Spinal cord (tissue), 9 donors: ENCODE measurements at regions not wholly inside any gene's neighbourhood (a gene's known extent, or its start where the extent isn't known, plus 50 kb on each side); places are given as distances from the start of the nearest gene placed in this dataset.
A peak's percentile ranks its signal among the peaks of the same experiment; 100 is the strongest.
"Not testable (repeated sequence)": the region's sequence is repeated elsewhere in the genome, so short reads cannot be mapped to it uniquely, and the experiment has no call there.

ENCODE experiments used
- DNase-seq, 6 donors: peaks; one replicate each; pipeline versions ENCODE4 v3.0.0 to v3.0.0-alpha.2; 2013 to 2015; ENCODE audit warnings: low spot score in 6 of 6, low read depth in 4 of 6
- H3K27ac ChIP-seq: one replicate; pipeline ENCODE4 v1.5.1; 2013; ENCODE audit warnings: low read depth, low read length, control low read depth
- H3K27me3 ChIP-seq: one replicate; pipeline ENCODE4 v1.6.1; 2013; ENCODE audit warnings: low read length; ENCODE audit not compliant: control insufficient read depth, insufficient read depth
- H3K36me3 ChIP-seq: one replicate; pipeline ENCODE4 v1.6.1; 2013; ENCODE audit warnings: low read length; ENCODE audit not compliant: control insufficient read depth, insufficient read depth
- H3K4me1 ChIP-seq: one replicate; pipeline ENCODE4 v1.6.1; 2013; ENCODE audit warnings: low read length; ENCODE audit not compliant: control insufficient read depth, insufficient read depth
- H3K4me3 ChIP-seq: one replicate; pipeline ENCODE4 v1.5.1; 2013; ENCODE audit warnings: low read depth, low read length, control low read depth
- H3K9me3 ChIP-seq: one replicate; pipeline ENCODE4 v1.6.1; 2013; ENCODE audit warnings: low read length; ENCODE audit not compliant: control insufficient read depth, insufficient read depth
- WGBS: methylation state at CpG from one replicate; pipeline ENCODE4 v1.1.5; 2013; ENCODE audit warnings: missing lambda C conversion rate; ENCODE audit not compliant: insufficient coverage; 5-methylcytosine and 5-hydroxymethylcytosine counted together
- donor health status: healthy.

GRCh38 chr2:212815453-212815852, 276.9 kb upstream of the ERBB4 start:
- H3K9me3 ChIP-seq = no peaks in the 10 kb centered on the region
- H3K27me3 ChIP-seq = no peaks in the 10 kb centered on the region
- H3K27ac ChIP-seq = no peak overlapping the region
- WGBS = 85% methylated on average over 5 of the region's 5 CpGs
- H3K4me1 ChIP-seq = no peaks in the 10 kb centered on the region
- H3K4me3 ChIP-seq = no peak overlapping the region
- DNase-seq = no peak
- no peaks in the 10 kb centered on the region for H3K36me3 ChIP-seq

GRCh38 chr2:212814941-212815340, 276.3 kb upstream of the ERBB4 start:
- DNase-seq = peak in 1 of 6 donors; percentile 18
- no CpG with 5 or more reads among the region's 1 CpG for WGBS

GRCh38 chr2:212811921-212812320, 273.3 kb upstream of the ERBB4 start:
- Histone ChIP-seq H3K36me3 (no peaks in the 10 kb centered on the region), H3K4me3 (no peak overlapping the region)

More at GRCh38 chr2:212814941-212815340, 276.3 kb upstream of the ERBB4 start:
- no peaks in the 10 kb centered on the region for H3K27me3 ChIP-seq
- no peaks in the 10 kb centered on the region for H3K9me3 ChIP-seq
- H3K4me1 ChIP-seq = no peaks in the 10 kb centered on the region
- H3K36me3 ChIP-seq = no peaks in the 10 kb centered on the region
- H3K27ac ChIP-seq = no peak overlapping the region
- H3K4me3 ChIP-seq = no peak overlapping the region

GRCh38 chr2:212811036-212811805, 272.6 kb upstream of the ERBB4 start:
- Histone ChIP-seq H3K27ac (no peak overlapping the region), H3K4me3 (no peak overlapping the region), H3K27me3 (no peaks in the 10 kb centered on the region), H3K4me1 (no peaks in the 10 kb centered on the region), H3K9me3 (no peaks in the 10 kb centered on the region), H3K36me3 (no peaks in the 10 kb centered on the region)
- WGBS = 80% methylated on average over 1 of the region's 3 CpGs
- DNase-seq = peak in 2 of 6 donors; percentile 4 to 10

More at GRCh38 chr2:212811921-212812320, 273.3 kb upstream of the ERBB4 start:
- no peaks in the 10 kb centered on the region for H3K27me3 ChIP-seq
- no peak overlapping the region for H3K27ac ChIP-seq
- peak in 2 of 6 donors; percentile 4 to 13 for DNase-seq
- WGBS = 78% methylated on average over 1 of the region's 1 CpG
- no peaks in the 10 kb centered on the region for H3K9me3 ChIP-seq
- H3K4me1 ChIP-seq = no peaks in the 10 kb centered on the region

GRCh38 chr2:212797484-212798205, 259.0 kb upstream of the ERBB4 start:
- Histone ChIP-seq H3K9me3 (no peaks in the 10 kb centered on the region), H3K4me3 (no peak overlapping the region), H3K36me3 (no peaks in the 10 kb centered on the region), H3K27ac (no peak overlapping the region), H3K4me1 (no peaks in the 10 kb centered on the region), H3K27me3 (no peaks in the 10 kb centered on the region)
- DNase-seq = no peak
- 80% methylated on average over 1 of the region's 5 CpGs for WGBS

- Histone ChIP-seq H3K9me3 (no peaks in the 10 kb centered on the region), H3K4me1 (no peaks in the 10 kb centered on the region), H3K27ac (no peak overlapping the region), H3K36me3 (no peaks in the 10 kb centered on the region), H3K27me3 (no peaks in the 10 kb centered on the region), H3K4me3 (no peak overlapping the region)
- peak in 1 of 6 donors; percentile 50 for DNase-seq
Observed at GRCh38 chr2:212794471-212794870, 255.9 kb upstream of the ERBB4 start.

GRCh38 chr2:212791569-212791968, 253.0 kb upstream of the ERBB4 start:
- no peaks in the 10 kb centered on the region for H3K27me3 ChIP-seq
- no peaks in the 10 kb centered on the region for H3K4me1 ChIP-seq
- no peak overlapping the region for H3K27ac ChIP-seq
- H3K9me3 ChIP-seq = no peaks in the 10 kb centered on the region
- H3K4me3 ChIP-seq = no peak overlapping the region
- H3K36me3 ChIP-seq = no peaks in the 10 kb centered on the region
- no peak for DNase-seq
- 84% methylated on average over 3 of the region's 6 CpGs for WGBS

GRCh38 chr2:212786088-212786487, 247.5 kb upstream of the ERBB4 start:
- WGBS = 93% methylated on average over 2 of the region's 5 CpGs
- not testable (repeated sequence) for DNase-seq, H3K4me3 ChIP-seq, H3K27me3 ChIP-seq, H3K4me1 ChIP-seq, H3K27ac ChIP-seq, H3K9me3 ChIP-seq, H3K36me3 ChIP-seq

- no peak overlapping the region for H3K4me3 ChIP-seq
- H3K36me3 ChIP-seq = no peaks in the 10 kb centered on the region
- no peaks in the 10 kb centered on the region for H3K27me3 ChIP-seq
- no peak overlapping the region for H3K27ac ChIP-seq
- H3K4me1 ChIP-seq = no peaks in the 10 kb centered on the region
- 13% methylated on average over 2 of the region's 3 CpGs for WGBS
- DNase-seq = peak in 4 of 6 donors; percentile 15 to 82 (median 48)
- no peaks in the 10 kb centered on the region for H3K9me3 ChIP-seq
Observed at GRCh38 chr2:212777020-212777491, 238.5 kb upstream of the ERBB4 start.
